H1 (cell line): ENCODE measurements at regions not wholly inside any gene's neighbourhood (a gene's known extent, or its start where the extent isn't known, plus 50 kb on each side); places are given as distances from the start of the nearest gene placed in this dataset.

ENCODE experiments used
- CHD7 ChIP-seq: fragments of 300-600 bp; sonication (generic); IDR thresholded peaks from 2 replicates; pipeline ENCODE4 v1.7.1; 2012; ENCODE audit warnings: low read length, moderate library complexity, mild to moderate bottlenecking, inconsistent platforms; ENCODE audit not compliant: insufficient replicate concordance
- CTBP2 ChIP-seq: IDR thresholded peaks from 2 replicates; pipeline ENCODE4 v1.7.0; 2011; ENCODE audit warnings: borderline replicate concordance, mild to moderate bottlenecking, moderate library complexity, mixed read lengths, low read length; ENCODE audit not compliant: insufficient read depth, insufficient read length
- JUND ChIP-seq: IDR thresholded peaks from 2 replicates; pipeline ENCODE4 v1.6.1; 2011; ENCODE audit warnings: mild to moderate bottlenecking, improper control_type of control experiment, low read length
- RAD21 ChIP-seq, 2 experiments: IDR thresholded peaks in 1 of 2; conservative IDR thresholded peaks in 1 of 2; 2 replicates each; pipeline ENCODE4 v1.6.1; 2011; ENCODE audit warnings: low read depth in 2 of 2, low read length in 2 of 2, improper control_type of control experiment in 1 of 2, inconsistent platforms in 1 of 2, mild to moderate bottlenecking in 1 of 2, moderate library complexity in 1 of 2
- RNF2 ChIP-seq: fragments of 200-900, 300-1000 bp; sonication (generic); IDR thresholded peaks from 2 replicates; pipeline ENCODE4 v1.7.1; 2016; ENCODE audit warnings: borderline replicate concordance, low read depth, mild to moderate bottlenecking, antibody characterized with exemption, low read length; ENCODE audit not compliant: poor library complexity, severe bottlenecking; ENCODE audit errors: missing control alignments
- TF ChIP-seq, protein P1 (sequence below), 3 experiments: IDR thresholded peaks; 1 replicate in 2 of 3; 2 replicates in 1 of 3; pipeline versions ENCODE4 v1.5.1 to v1.6.1; 2011; ENCODE audit warnings: low read length in 3 of 3, mild to moderate bottlenecking in 3 of 3, inconsistent platforms in 2 of 3, low read depth in 1 of 3, moderate library complexity in 1 of 3; ENCODE audit not compliant: insufficient read depth in 1 of 3; ENCODE audit errors: control extremely low read depth in 1 of 3
- TF ChIP-seq, protein P2 (sequence below): IDR thresholded peaks from 2 replicates; pipeline ENCODE4 v1.6.1; 2012; ENCODE audit warnings: inconsistent platforms

GRCh38 chr13:111630406-111630805, 310.0 kb downstream of the TEX29 start (continued):
- TF ChIP-seq CHD7 (no peak), CTBP2 (no peak), JUND (no peak), RAD21 (IDR thresholded peaks at IDR 0.05 in 1 of 2, conservative IDR thresholded peaks at IDR 0.05 in 1 of 2; ENCODE audit: low read depth in 2 of 2, low read length in 2 of 2) (peak; percentile 65 to 72), RNF2 (no peak)
- TF ChIP-seq, protein P1, sequence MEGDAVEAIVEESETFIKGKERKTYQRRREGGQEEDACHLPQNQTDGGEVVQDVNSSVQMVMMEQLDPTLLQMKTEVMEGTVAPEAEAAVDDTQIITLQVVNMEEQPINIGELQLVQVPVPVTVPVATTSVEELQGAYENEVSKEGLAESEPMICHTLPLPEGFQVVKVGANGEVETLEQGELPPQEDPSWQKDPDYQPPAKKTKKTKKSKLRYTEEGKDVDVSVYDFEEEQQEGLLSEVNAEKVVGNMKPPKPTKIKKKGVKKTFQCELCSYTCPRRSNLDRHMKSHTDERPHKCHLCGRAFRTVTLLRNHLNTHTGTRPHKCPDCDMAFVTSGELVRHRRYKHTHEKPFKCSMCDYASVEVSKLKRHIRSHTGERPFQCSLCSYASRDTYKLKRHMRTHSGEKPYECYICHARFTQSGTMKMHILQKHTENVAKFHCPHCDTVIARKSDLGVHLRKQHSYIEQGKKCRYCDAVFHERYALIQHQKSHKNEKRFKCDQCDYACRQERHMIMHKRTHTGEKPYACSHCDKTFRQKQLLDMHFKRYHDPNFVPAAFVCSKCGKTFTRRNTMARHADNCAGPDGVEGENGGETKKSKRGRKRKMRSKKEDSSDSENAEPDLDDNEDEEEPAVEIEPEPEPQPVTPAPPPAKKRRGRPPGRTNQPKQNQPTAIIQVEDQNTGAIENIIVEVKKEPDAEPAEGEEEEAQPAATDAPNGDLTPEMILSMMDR (IDR thresholded peaks at IDR 0.05; ENCODE audit: control extremely low read depth in 1 of 3, insufficient read depth in 1 of 3, low read depth in 1 of 3, low read length in 3 of 3) = peak in 2 of 3 experiments; percentile 35 to 58; a peak in 2 of 4 replicates
- TF ChIP-seq, protein P2, sequence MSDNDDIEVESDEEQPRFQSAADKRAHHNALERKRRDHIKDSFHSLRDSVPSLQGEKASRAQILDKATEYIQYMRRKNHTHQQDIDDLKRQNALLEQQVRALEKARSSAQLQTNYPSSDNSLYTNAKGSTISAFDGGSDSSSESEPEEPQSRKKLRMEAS = 0 out of 2 replicates have a peak, but pooled peaks have one; percentile 16
